ENCODE measurements at regions not wholly inside any gene's neighbourhood (a gene's known extent, or its start where the extent isn't known, plus 50 kb on each side); places are given as distances from the start of the nearest gene placed in this dataset.

DNA sequence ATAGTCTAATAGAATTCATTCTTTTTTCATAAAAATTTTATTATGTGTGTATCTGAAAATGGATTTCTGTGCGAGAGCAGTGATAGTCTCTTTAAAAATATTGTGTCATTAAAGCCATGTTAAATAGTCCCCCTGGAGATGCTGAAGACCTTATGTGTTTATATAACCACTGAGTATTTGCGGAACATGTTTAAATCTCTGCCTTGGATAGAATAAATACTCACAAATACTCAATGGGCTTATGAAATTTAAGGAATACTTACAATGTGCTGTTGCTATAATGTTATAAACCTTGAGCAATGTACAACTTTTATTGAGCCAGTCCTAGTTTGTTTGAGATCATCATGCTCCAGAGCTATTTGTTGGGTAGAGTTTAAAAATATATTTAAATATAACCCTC lies 226.0 kb downstream of the SNAPC1 start:
- peaks cover 7% of the 10 kb centered on the region for H3K4me1 ChIP-seq
- H3F3A ChIP-seq (ENCODE audit: low read depth) = no peaks in the 10 kb centered on the region
- no peaks in the 10 kb centered on the region for H3K27me3 ChIP-seq
- no peak overlapping the region for H3K27ac ChIP-seq
- no peak overlapping the region for H3K4me2 ChIP-seq
- Mint-ChIP-seq H3K27me3 (ENCODE audit: insufficient read depth, low read depth) (no peaks in the 10 kb centered on the region), H3K4me3 (no peak overlapping the region), H3K4me1 (peaks cover 19% of the 10 kb centered on the region), H3K36me3 (no peaks in the 10 kb centered on the region), H3K27ac (no peak overlapping the region), H3K9me3 (no peaks in the 10 kb centered on the region)
- no peak for DNase-seq (ENCODE audit: low spot score)
- TF ChIP-seq EZH2 (IDR thresholded peaks at IDR 0.05) (no peak), EZH2phosphoT487 (IDR thresholded peaks at IDR 0.05) (no peak)
- TF ChIP-seq, protein P1, sequence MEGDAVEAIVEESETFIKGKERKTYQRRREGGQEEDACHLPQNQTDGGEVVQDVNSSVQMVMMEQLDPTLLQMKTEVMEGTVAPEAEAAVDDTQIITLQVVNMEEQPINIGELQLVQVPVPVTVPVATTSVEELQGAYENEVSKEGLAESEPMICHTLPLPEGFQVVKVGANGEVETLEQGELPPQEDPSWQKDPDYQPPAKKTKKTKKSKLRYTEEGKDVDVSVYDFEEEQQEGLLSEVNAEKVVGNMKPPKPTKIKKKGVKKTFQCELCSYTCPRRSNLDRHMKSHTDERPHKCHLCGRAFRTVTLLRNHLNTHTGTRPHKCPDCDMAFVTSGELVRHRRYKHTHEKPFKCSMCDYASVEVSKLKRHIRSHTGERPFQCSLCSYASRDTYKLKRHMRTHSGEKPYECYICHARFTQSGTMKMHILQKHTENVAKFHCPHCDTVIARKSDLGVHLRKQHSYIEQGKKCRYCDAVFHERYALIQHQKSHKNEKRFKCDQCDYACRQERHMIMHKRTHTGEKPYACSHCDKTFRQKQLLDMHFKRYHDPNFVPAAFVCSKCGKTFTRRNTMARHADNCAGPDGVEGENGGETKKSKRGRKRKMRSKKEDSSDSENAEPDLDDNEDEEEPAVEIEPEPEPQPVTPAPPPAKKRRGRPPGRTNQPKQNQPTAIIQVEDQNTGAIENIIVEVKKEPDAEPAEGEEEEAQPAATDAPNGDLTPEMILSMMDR (IDR thresholded peaks at IDR 0.05) = no peak
- H3K4me3 ChIP-seq = no peak overlapping the region
- H3K9me3 ChIP-seq (ENCODE audit: low read depth) = no peaks in the 10 kb centered on the region
- H2AFZ ChIP-seq (replicated peaks) = no peak overlapping the region
- no peaks in the 10 kb centered on the region for H4K20me1 ChIP-seq (ENCODE audit: low read depth)
- no peak overlapping the region for H3K9ac ChIP-seq
- no peaks in the 10 kb centered on the region for H3K79me2 ChIP-seq (ENCODE audit: low read depth)
- no peaks in the 10 kb centered on the region for H3K36me3 ChIP-seq

DNA sequence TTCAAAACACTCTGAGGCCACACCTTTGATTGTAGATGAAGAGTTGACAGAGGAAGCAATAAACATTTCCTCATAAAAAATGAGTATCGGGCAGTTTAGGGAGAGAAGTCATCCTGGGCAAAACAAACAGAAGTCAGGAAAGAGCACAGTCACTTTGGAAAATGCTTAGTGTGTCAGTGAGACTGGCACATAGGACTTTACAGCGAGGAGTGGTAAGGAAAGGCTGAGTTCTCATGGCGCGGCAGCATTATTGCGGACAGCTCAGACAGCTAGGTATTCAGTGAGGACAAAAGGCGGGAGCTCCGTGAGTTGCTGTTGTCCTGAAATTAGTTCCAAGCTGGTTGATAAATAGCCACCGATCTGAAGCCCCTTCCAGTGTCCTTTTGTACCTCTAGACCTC lies 229.9 kb downstream of the SNAPC1 start:
- TF ChIP-seq, protein P1 (IDR thresholded peaks at IDR 0.05) = no peak
- TF ChIP-seq EZH2 (IDR thresholded peaks at IDR 0.05) (no peak), EZH2phosphoT487 (IDR thresholded peaks at IDR 0.05) (no peak)
- no peaks in the 10 kb centered on the region for H3K36me3 ChIP-seq
- Mint-ChIP-seq H3K27me3 (ENCODE audit: insufficient read depth, low read depth) (no peaks in the 10 kb centered on the region), H3K4me1 (peaks cover 19% of the 10 kb centered on the region), H3K4me3 (no peak overlapping the region), H3K9me3 (no peaks in the 10 kb centered on the region), H3K27ac (no peak overlapping the region), H3K36me3 (no peaks in the 10 kb centered on the region)
- H2AFZ ChIP-seq (replicated peaks) = no peak overlapping the region
- H3K4me1 ChIP-seq = peaks cover 7% of the 10 kb centered on the region
- H3K27ac ChIP-seq = no peak overlapping the region
- H3K9ac ChIP-seq = no peak overlapping the region
- no peak overlapping the region for H3K4me3 ChIP-seq
- H3K4me2 ChIP-seq = peak overlapping the region; percentile 47
- peak; percentile 69 for DNase-seq (ENCODE audit: low spot score)
- no peaks in the 10 kb centered on the region for H3F3A ChIP-seq (ENCODE audit: low read depth)
- H3K9me3 ChIP-seq (ENCODE audit: low read depth) = no peaks in the 10 kb centered on the region
- no peaks in the 10 kb centered on the region for H3K27me3 ChIP-seq
- no peaks in the 10 kb centered on the region for H3K79me2 ChIP-seq (ENCODE audit: low read depth)
- H4K20me1 ChIP-seq (ENCODE audit: low read depth) = no peaks in the 10 kb centered on the region

DNA sequence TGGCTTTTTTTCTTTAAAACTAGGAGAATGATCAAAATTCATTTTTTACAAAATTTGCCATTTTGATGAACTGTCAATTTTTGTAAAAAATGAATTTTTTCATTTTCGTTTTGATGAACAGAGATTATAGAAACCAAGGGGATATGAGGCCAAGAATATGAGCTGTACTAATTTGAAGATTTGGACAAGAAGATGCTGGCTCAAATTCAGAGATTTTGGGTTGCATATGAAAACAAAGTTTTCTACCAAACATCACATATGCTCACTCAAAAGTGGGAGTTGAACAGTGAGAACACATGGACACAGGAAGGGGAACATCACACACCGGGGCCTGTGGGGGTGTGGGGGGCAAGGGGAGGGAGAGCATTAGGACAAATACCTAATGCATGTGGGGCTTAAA lies 230.7 kb downstream of the SNAPC1 start:
- Histone ChIP-seq H3K79me2 (ENCODE audit: low read depth) (no peaks in the 10 kb centered on the region), H3K4me2 (no peak overlapping the region), H3K27ac (no peak overlapping the region), H3K27me3 (no peaks in the 10 kb centered on the region), H4K20me1 (ENCODE audit: low read depth) (no peaks in the 10 kb centered on the region), H3K9ac (no peak overlapping the region), H3K9me3 (ENCODE audit: low read depth) (no peaks in the 10 kb centered on the region), H2AFZ (replicated peaks) (no peak overlapping the region), H3K4me1 (peaks cover 7% of the 10 kb centered on the region), H3K4me3 (no peak overlapping the region), H3K36me3 (no peaks in the 10 kb centered on the region), H3F3A (ENCODE audit: low read depth) (no peaks in the 10 kb centered on the region)
- TF ChIP-seq, protein P1 (IDR thresholded peaks at IDR 0.05) = no peak
- no peak for TF ChIP-seq EZH2 (IDR thresholded peaks at IDR 0.05)
- TF ChIP-seq EZH2phosphoT487 (IDR thresholded peaks at IDR 0.05) = no peak
- no peaks in the 10 kb centered on the region for H3K9me3 Mint-ChIP-seq
- no peak for DNase-seq (ENCODE audit: low spot score)
- peaks cover 19% of the 10 kb centered on the region for H3K4me1 Mint-ChIP-seq
- H3K36me3 Mint-ChIP-seq = no peaks in the 10 kb centered on the region
- no peak overlapping the region for H3K27ac Mint-ChIP-seq
- no peaks in the 10 kb centered on the region for H3K27me3 Mint-ChIP-seq (ENCODE audit: insufficient read depth, low read depth)
- H3K4me3 Mint-ChIP-seq = no peak overlapping the region

Measured in neural progenitor cell (in vitro differentiated cells).